ENCODE measurements at regions not wholly inside any gene's neighbourhood (a gene's known extent, or its start where the extent isn't known, plus 50 kb on each side); places are given as distances from the start of the nearest gene placed in this dataset.

- no peaks in the 10 kb centered on the region for H3K27me3 ChIP-seq (ENCODE audit: insufficient read depth, poor library complexity, severe bottlenecking)
- H3K27ac ChIP-seq (replicated peaks) = no peak overlapping the region
- DNase-seq (ENCODE audit: low read depth in 1 of 2, low spot score in 1 of 2) = no peak
- TF ChIP-seq SPI1 (IDR thresholded peaks at IDR 0.05; ENCODE audit: borderline replicate concordance, low read depth) (no peak), POLR2AphosphoS5 (IDR thresholded peaks at IDR 0.05; ENCODE audit: low read depth) (no peak), REST (IDR thresholded peaks at IDR 0.05; ENCODE audit: insufficient replicate concordance, low read depth) (no peak), CTCF (IDR thresholded peaks at IDR 0.05; ENCODE audit: insufficient read depth, low read length) (no peak), GABPA (IDR thresholded peaks at IDR 0.05; ENCODE audit: low read depth) (no peak)
- no peak overlapping the region for H3K4me3 ChIP-seq (replicated peaks; ENCODE audit: insufficient read depth, low read length)
These were observed 822.5 kb downstream of the DHX35 start for GRCh38 chr20:39784693-39785092.

GRCh38 chr20:39778847-39779604, 816.9 kb downstream of the DHX35 start:
- Histone ChIP-seq H3K4me3 (replicated peaks; ENCODE audit: insufficient read depth, low read length) (no peak overlapping the region), H3K27me3 (ENCODE audit: insufficient read depth, poor library complexity, severe bottlenecking) (no peaks in the 10 kb centered on the region), H3K27ac (replicated peaks) (no peak overlapping the region)
- no peak for DNase-seq (ENCODE audit: low read depth in 1 of 2, low spot score in 1 of 2)
- no peak for TF ChIP-seq SPI1 (IDR thresholded peaks at IDR 0.05; ENCODE audit: borderline replicate concordance, low read depth)
- no peak for TF ChIP-seq POLR2AphosphoS5 (IDR thresholded peaks at IDR 0.05; ENCODE audit: low read depth)
- TF ChIP-seq GABPA (IDR thresholded peaks at IDR 0.05; ENCODE audit: low read depth) = no peak
- no peak for TF ChIP-seq CTCF (IDR thresholded peaks at IDR 0.05; ENCODE audit: insufficient read depth, low read length)
- no peak for TF ChIP-seq REST (IDR thresholded peaks at IDR 0.05; ENCODE audit: insufficient replicate concordance, low read depth)

- no peak overlapping the region for H3K4me3 ChIP-seq (replicated peaks; ENCODE audit: insufficient read depth, low read length)
- TF ChIP-seq POLR2AphosphoS5 (IDR thresholded peaks at IDR 0.05; ENCODE audit: low read depth) (no peak), SPI1 (IDR thresholded peaks at IDR 0.05; ENCODE audit: borderline replicate concordance, low read depth) (no peak), GABPA (IDR thresholded peaks at IDR 0.05; ENCODE audit: low read depth) (no peak), CTCF (IDR thresholded peaks at IDR 0.05; ENCODE audit: insufficient read depth, low read length) (no peak), REST (IDR thresholded peaks at IDR 0.05; ENCODE audit: insufficient replicate concordance, low read depth) (no peak)
- H3K27me3 ChIP-seq (ENCODE audit: insufficient read depth, poor library complexity, severe bottlenecking) = no peaks in the 10 kb centered on the region
- no peak overlapping the region for H3K27ac ChIP-seq (replicated peaks)
- no peak for DNase-seq (ENCODE audit: low read depth in 1 of 2, low spot score in 1 of 2)
These were observed 816.3 kb downstream of the DHX35 start for GRCh38 chr20:39778431-39778830.
